WTC11 (cell line): ENCODE measurements at regions not wholly inside any gene's neighbourhood (a gene's known extent, or its start where the extent isn't known, plus 50 kb on each side); places are given as distances from the start of the nearest gene placed in this dataset.

Experiments used
- ATAC-seq: fragments of 200-7000 bp; cut with Tn5 transposase; 2 replicates; pipeline ENCODE4 v1.10.0; 2021; ENCODE audit warnings: mild to moderate bottlenecking, moderate library complexity
- CTCF ChIA-PET: fragments of 300-600 bp; sonication (Branson Sonifier 250); formaldehyde crosslinking; loops from one replicate; lab custom pipeline; 2021; ENCODE audit warnings: antibody characterized with exemption; lab: Charles Lee
- POLR2A ChIA-PET: fragments of 350-600 bp; sonication (Branson Sonifier 250); formaldehyde crosslinking; loops from one replicate; lab custom pipeline; 2021; ENCODE audit warnings: antibody characterized with exemption; lab: Charles Lee
- DNase-seq: peaks from one replicate; pipeline ENCODE4 v3.0.0; 2021; ENCODE audit warnings: low spot score
- H3K27ac Mint-ChIP-seq: 2 replicates; pipeline ENCODE4 v1.8.0; 2021; ENCODE audit warnings: mixed read lengths
- H3K27me3 Mint-ChIP-seq: 2 replicates; pipeline ENCODE4 v1.8.0; 2021; ENCODE audit warnings: low read depth, mild to moderate bottlenecking, moderate library complexity, mixed read lengths
- H3K36me3 Mint-ChIP-seq: 2 replicates; pipeline ENCODE4 v1.8.0; 2021; ENCODE audit warnings: mixed read lengths
- H3K4me1 Mint-ChIP-seq: 2 replicates; pipeline ENCODE4 v1.8.0; 2022; ENCODE audit warnings: mixed read lengths
- H3K4me3 Mint-ChIP-seq: 2 replicates; pipeline ENCODE4 v1.8.0; 2021; ENCODE audit warnings: mild to moderate bottlenecking, moderate library complexity, mixed read lengths
- H3K9me3 Mint-ChIP-seq: 2 replicates; pipeline ENCODE4 v1.8.0; 2021; ENCODE audit warnings: mixed read lengths
- CBFB ChIP-seq: sonication (generic); formaldehyde crosslinking; IDR thresholded peaks from 2 replicates; pipeline ENCODE4 v1.8.1; 2022; ENCODE audit warnings: mild to moderate bottlenecking, low read depth, missing genetic modification reagents
- CREB1 ChIP-seq: sonication (generic); formaldehyde crosslinking; IDR thresholded peaks from 2 replicates; pipeline ENCODE4 v1.8.0; 2023; ENCODE audit warnings: mild to moderate bottlenecking, missing genetic modification reagents
- E2F1 ChIP-seq: sonication (generic); formaldehyde crosslinking; IDR thresholded peaks from 2 replicates; pipeline ENCODE4 v1.8.0; 2022; ENCODE audit warnings: mild to moderate bottlenecking, missing genetic modification reagents
- E2F4 ChIP-seq: sonication (generic); formaldehyde crosslinking; IDR thresholded peaks from 2 replicates; pipeline ENCODE4 v1.8.1; 2022; ENCODE audit warnings: low read depth, mild to moderate bottlenecking, moderate library complexity, missing genetic modification reagents, borderline replicate concordance
- ELF4 ChIP-seq: sonication (generic); formaldehyde crosslinking; IDR thresholded peaks from 2 replicates; pipeline ENCODE4 v1.8.1; 2022; ENCODE audit warnings: low read depth, mild to moderate bottlenecking, moderate library complexity, missing genetic modification reagents
- EMX1 ChIP-seq: fragments of 250-450 bp; sonication (Bioruptor Pico); IDR thresholded peaks from 2 replicates; pipeline ENCODE4 v1.8.0; 2021; ENCODE audit warnings: mild to moderate bottlenecking
- ETV6 ChIP-seq: sonication (generic); formaldehyde crosslinking; IDR thresholded peaks from 2 replicates; pipeline ENCODE4 v1.8.1; 2022; ENCODE audit warnings: mild to moderate bottlenecking, missing genetic modification reagents
- FOXP1 ChIP-seq: sonication (generic); formaldehyde crosslinking; IDR thresholded peaks from 2 replicates; pipeline ENCODE4 v1.8.0; 2022; ENCODE audit warnings: missing genetic modification reagents, mild to moderate bottlenecking, moderate library complexity, borderline replicate concordance
- GRHL2 ChIP-seq: fragments of 250-450 bp; sonication (Bioruptor Pico); IDR thresholded peaks from 2 replicates; pipeline ENCODE4 v1.8.0; 2022; ENCODE audit warnings: mild to moderate bottlenecking, moderate library complexity; ENCODE audit not compliant: insufficient replicate concordance, severe bottlenecking
- GTF2I ChIP-seq: fragments of 250-450 bp; sonication (Bioruptor Pico); conservative IDR thresholded peaks from 2 replicates; pipeline ENCODE4 v1.4.0; 2021; ENCODE audit warnings: mild to moderate bottlenecking
- IRF2 ChIP-seq: sonication (generic); formaldehyde crosslinking; IDR thresholded peaks from 2 replicates; pipeline ENCODE4 v1.8.0; 2022; ENCODE audit warnings: low read depth, missing genetic modification reagents, borderline replicate concordance
- MLX ChIP-seq: sonication (generic); formaldehyde crosslinking; IDR thresholded peaks from 2 replicates; pipeline ENCODE4 v1.8.1; 2023; ENCODE audit warnings: mild to moderate bottlenecking, missing genetic modification reagents, moderate library complexity
- MXD4 ChIP-seq: fragments of 250-450 bp; sonication (Bioruptor Pico); IDR thresholded peaks from 2 replicates; pipeline ENCODE4 v1.8.0; 2021; ENCODE audit warnings: mild to moderate bottlenecking, moderate library complexity, borderline replicate concordance
- MYBL2 ChIP-seq: sonication (generic); formaldehyde crosslinking; IDR thresholded peaks from 2 replicates; pipeline ENCODE4 v1.8.1; 2023; ENCODE audit warnings: mild to moderate bottlenecking, moderate library complexity, missing genetic modification reagents
- NFATC4 ChIP-seq: fragments of 250-450 bp; sonication (Bioruptor Pico); IDR thresholded peaks from 2 replicates; pipeline ENCODE4 v1.9.0; 2021; ENCODE audit warnings: mild to moderate bottlenecking
- NFE2L1 ChIP-seq: sonication (generic); formaldehyde crosslinking; IDR thresholded peaks from 2 replicates; pipeline ENCODE4 v1.8.1; 2023; ENCODE audit warnings: missing genetic modification reagents
- NFYB ChIP-seq: sonication (generic); formaldehyde crosslinking; conservative IDR thresholded peaks from 2 replicates; pipeline ENCODE4 v1.8.0; 2022; ENCODE audit warnings: low read depth, missing genetic modification reagents
- OVOL2 ChIP-seq: fragments of 250-450 bp; sonication (Bioruptor Pico); IDR thresholded peaks from 2 replicates; pipeline ENCODE4 v1.9.0; 2021; ENCODE audit warnings: mild to moderate bottlenecking, borderline replicate concordance
- PRRX2 ChIP-seq: fragments of 250-450 bp; sonication (Bioruptor Pico); IDR thresholded peaks from 2 replicates; pipeline ENCODE4 v1.8.0; 2021; ENCODE audit warnings: mild to moderate bottlenecking
- TP53 ChIP-seq: sonication (generic); formaldehyde crosslinking; IDR thresholded peaks from 2 replicates; pipeline ENCODE4 v1.8.1; 2023; ENCODE audit warnings: mild to moderate bottlenecking, missing genetic modification reagents
- USF1 ChIP-seq: sonication (generic); formaldehyde crosslinking; IDR thresholded peaks from 2 replicates; pipeline ENCODE4 v1.8.0; 2022; ENCODE audit warnings: mild to moderate bottlenecking, missing genetic modification reagents
- ZBTB43 ChIP-seq: sonication (generic); formaldehyde crosslinking; IDR thresholded peaks from 2 replicates; pipeline ENCODE4 v1.8.1; 2023; ENCODE audit warnings: mild to moderate bottlenecking, missing genetic modification reagents
- ZNF219 ChIP-seq: sonication (generic); formaldehyde crosslinking; IDR thresholded peaks from 2 replicates; pipeline ENCODE4 v1.8.0; 2023; ENCODE audit warnings: missing genetic modification reagents, mild to moderate bottlenecking, borderline replicate concordance
- ZNF263 ChIP-seq: sonication (generic); formaldehyde crosslinking; IDR thresholded peaks from 2 replicates; pipeline ENCODE4 v1.8.1; 2022; ENCODE audit warnings: low read depth, mild to moderate bottlenecking, moderate library complexity, missing genetic modification reagents

- TF ChIP-seq GTF2I (CRISPR knock-in tag): no peak
- no peak for TF ChIP-seq USF1
- TF ChIP-seq E2F1: no peak
- TF ChIP-seq CBFB (CRISPR knock-in tag): no peak
These were observed 342.6 kb upstream of the FIGN start (continued) for GRCh38 chr2:164078421-164078820.

- Mint-ChIP-seq H3K36me3 (no peaks in the 10 kb centered on the region), H3K9me3 (no peaks in the 10 kb centered on the region), H3K4me1 (peaks cover 11% of the 10 kb centered on the region), H3K4me3 (no peak overlapping the region), H3K27ac (no peak overlapping the region), H3K27me3 (no peaks in the 10 kb centered on the region)
- no peak for ATAC-seq
- CTCF ChIA-PET: interaction anchor here (0.9 kb wide), 1 partner anchor 904 kb away, joined by 3 read pairs; no protein-coding TSS in a partner anchor
- DNase-seq: no peak
- POLR2A ChIA-PET: no interaction called here
- TF ChIP-seq FOXP1 (CRISPR knock-in tag): no peak
- TF ChIP-seq ETV6: no peak
- no peak for TF ChIP-seq MYBL2
- no peak for TF ChIP-seq OVOL2 (CRISPR knock-in tag)
These were observed 337.6 kb upstream of the FIGN start for GRCh38 chr2:164073101-164074074.

- POLR2A ChIA-PET: no interaction called here
- Mint-ChIP-seq H3K4me3 (no peak overlapping the region), H3K27ac (no peak overlapping the region), H3K9me3 (no peaks in the 10 kb centered on the region)
- ATAC-seq: peak; percentile 48
- DNase-seq: no peak
- no peak for TF ChIP-seq MLX
- TF ChIP-seq ZNF219 (CRISPR knock-in tag): no peak
- no peak for TF ChIP-seq ZNF263 (CRISPR knock-in tag)
- TF ChIP-seq IRF2 (CRISPR knock-in tag): no peak
- TF ChIP-seq PRRX2 (CRISPR knock-in tag): no peak
- no peak for TF ChIP-seq TP53 (CRISPR knock-in tag)
- TF ChIP-seq CREB1: no peak
- no peak for TF ChIP-seq ELF4
- no peak for TF ChIP-seq E2F4 (CRISPR knock-in tag)
- TF ChIP-seq EMX1 (CRISPR knock-in tag): no peak
- TF ChIP-seq NFYB (CRISPR knock-in tag): no peak
- TF ChIP-seq GRHL2: no peak
- TF ChIP-seq ZBTB43 (CRISPR knock-in tag): no peak
- no peak for TF ChIP-seq NFATC4
- TF ChIP-seq MXD4: no peak
- no peak for TF ChIP-seq CBFB (CRISPR knock-in tag)
- no peak for TF ChIP-seq NFE2L1 (CRISPR knock-in tag)
- TF ChIP-seq, all 79 proteins: peak for 0
- peaks cover 19% of the 10 kb centered on the region for H3K4me1 Mint-ChIP-seq
- CTCF ChIA-PET: no interaction called here
- no peaks in the 10 kb centered on the region for H3K36me3 Mint-ChIP-seq
- H3K27me3 Mint-ChIP-seq: no peaks in the 10 kb centered on the region
These were observed 333.7 kb upstream of the FIGN start for GRCh38 chr2:164069540-164069939.
